ENCODE measurements at regions not wholly inside any gene's neighbourhood (a gene's known extent, or its start where the extent isn't known, plus 50 kb on each side); places are given as distances from the start of the nearest gene placed in this dataset.
"Not testable (repeated sequence)": the region's sequence is repeated elsewhere in the genome, so short reads cannot be mapped to it uniquely, and the experiment has no call there.

- FAIRE-seq (no peak), DNase-seq (ENCODE audit: insufficient read length, low spot score) (no peak)
Measured at GRCh38 chr2:103166456-103167324, 404.9 kb downstream of the TMEM182 start.

- DNase-seq (ENCODE audit: insufficient read length, low spot score): no peak
- FAIRE-seq: no peak
Measured at GRCh38 chr2:103167599-103167998, 405.8 kb downstream of the TMEM182 start.

GRCh38 chr2:103169861-103170260, 408.0 kb downstream of the TMEM182 start:
- DNase-seq (ENCODE audit: insufficient read length, low spot score) (no peak), FAIRE-seq (no peak)

GRCh38 chr2:103172821-103173220, 411.0 kb downstream of the TMEM182 start:
- no peak for FAIRE-seq
- no peak for DNase-seq (ENCODE audit: insufficient read length, low spot score)

- FAIRE-seq: no peak
Measured at GRCh38 chr2:103174711-103175110, 412.9 kb downstream of the TMEM182 start.

DNA sequence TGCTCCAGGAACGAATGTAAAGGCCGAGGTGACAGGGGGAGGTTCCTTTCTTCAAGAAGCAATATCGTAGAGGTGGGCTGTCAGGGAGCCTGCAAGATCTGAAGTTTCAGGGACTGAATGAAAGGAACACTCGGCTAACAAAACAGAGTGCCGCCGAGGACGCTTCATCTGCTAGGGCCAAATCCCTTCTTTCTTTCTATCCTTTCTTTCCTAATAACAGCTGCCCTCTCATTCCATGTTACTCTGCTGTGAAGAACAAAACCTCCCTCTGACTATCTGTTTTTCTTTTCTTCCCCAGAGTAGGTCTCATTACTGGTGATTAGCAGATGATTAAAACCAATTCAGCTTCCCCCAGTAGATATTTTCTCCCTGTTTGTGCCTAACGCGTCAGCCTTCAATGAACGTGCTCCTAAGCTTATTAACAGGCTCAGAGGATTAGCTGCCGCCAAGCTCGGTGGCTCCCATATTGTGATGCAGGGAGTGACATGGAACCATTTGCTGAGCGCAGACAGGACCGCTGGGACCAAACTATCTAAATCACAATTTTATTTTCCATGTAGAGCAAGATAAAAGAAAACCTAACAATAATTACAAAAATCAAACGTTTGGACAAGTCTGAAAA, 414.6 kb downstream of the TMEM182 start:
- DNase-seq (ENCODE audit: insufficient read length, low spot score): no peak
- no peak for FAIRE-seq

More at GRCh38 chr2:103174711-103175110, 412.9 kb downstream of the TMEM182 start:
- DNase-seq (ENCODE audit: insufficient read length, low spot score): no peak

- FAIRE-seq (no peak), DNase-seq (ENCODE audit: insufficient read length, low spot score) (no peak)
Measured at GRCh38 chr2:103179798-103180197, 418.0 kb downstream of the TMEM182 start.

- DNase-seq (ENCODE audit: insufficient read length, low spot score) (no peak), FAIRE-seq (no peak)
Measured at GRCh38 chr2:103183061-103183460, 421.2 kb downstream of the TMEM182 start.

- FAIRE-seq (no peak), DNase-seq (ENCODE audit: insufficient read length, low spot score) (no peak)
Measured at GRCh38 chr2:103196802-103197201, 435.0 kb downstream of the TMEM182 start.

GRCh38 chr2:103200774-103201173, 438.9 kb downstream of the TMEM182 start:
- DNase-seq (ENCODE audit: insufficient read length, low spot score); FAIRE-seq: not testable (repeated sequence)

DNA sequence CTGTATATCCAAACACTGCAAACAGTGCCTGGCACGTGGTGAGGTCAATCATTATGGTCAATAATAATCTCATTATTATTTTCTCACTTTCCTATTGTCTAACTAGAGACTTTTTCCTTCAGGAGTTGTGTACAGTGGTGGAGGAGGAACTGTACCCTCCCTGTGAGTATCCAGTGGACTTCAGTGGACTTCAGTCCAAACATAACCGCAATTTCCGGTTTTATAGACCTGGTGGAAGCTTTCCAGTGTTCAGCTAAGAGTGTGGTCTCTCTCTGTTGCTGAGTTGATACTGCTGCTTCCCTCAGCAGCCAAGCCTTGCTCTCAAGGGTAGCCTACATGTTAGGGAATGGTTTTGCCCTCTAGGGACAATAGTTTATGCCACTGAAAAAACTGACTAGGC, 447.1 kb downstream of the TMEM182 start:
- no peak for DNase-seq (ENCODE audit: insufficient read length, low spot score)

DNA sequence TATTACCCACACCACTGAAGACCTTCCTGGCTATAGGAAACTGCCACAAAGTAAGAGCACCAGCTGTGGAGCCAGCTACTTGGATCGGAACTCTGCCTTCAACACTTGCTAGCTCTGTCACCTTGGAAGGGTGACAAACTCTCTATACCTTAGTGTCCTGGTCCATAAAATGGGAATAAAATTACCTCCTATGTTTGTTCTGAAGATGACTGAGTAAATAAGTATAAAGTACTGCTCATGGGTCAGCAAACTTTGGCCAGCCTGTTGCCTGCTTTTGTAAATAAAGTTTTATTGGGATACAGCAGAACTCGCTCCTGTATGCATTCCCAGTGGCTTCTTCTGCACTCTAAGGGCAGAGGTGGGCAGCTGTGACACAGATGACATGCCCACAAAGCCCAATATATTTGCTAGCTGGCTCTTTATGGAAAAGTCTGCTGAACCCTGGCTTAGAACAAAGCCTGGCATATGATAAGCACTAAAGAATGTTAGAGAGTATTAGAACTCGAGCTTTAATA, 451.3 kb downstream of the TMEM182 start:
- no peak for FAIRE-seq
- no peak for DNase-seq (ENCODE audit: insufficient read length, low spot score)

More for the DNA sequence above, 447.1 kb downstream of the TMEM182 start:
- FAIRE-seq: no peak

DNA sequence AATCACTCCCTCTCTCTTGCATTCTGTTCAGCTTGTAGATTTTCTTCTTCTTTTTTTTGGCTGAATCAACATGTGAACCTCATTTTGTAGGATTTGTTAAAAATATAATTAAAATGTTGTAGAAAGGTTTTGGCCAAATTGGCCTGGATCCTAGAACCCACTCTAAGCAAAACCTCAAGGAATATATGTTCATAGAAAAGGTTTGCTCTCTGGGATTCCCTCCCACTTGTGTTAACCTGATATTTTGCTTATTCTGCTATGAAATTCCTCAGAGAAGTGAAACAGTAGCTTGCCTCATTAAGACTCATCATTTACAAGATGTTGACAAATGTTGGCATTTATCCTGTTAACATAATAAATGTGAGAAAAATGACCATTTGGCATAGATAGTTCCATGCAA, 456.7 kb downstream of the TMEM182 start:
- no peak for FAIRE-seq

GRCh38 chr2:103219398-103219797, 457.6 kb downstream of the TMEM182 start:
- no peak for FAIRE-seq
- DNase-seq (ENCODE audit: insufficient read length, low spot score): no peak

More for the DNA sequence above, 456.7 kb downstream of the TMEM182 start:
- no peak for DNase-seq (ENCODE audit: insufficient read length, low spot score)

DNA sequence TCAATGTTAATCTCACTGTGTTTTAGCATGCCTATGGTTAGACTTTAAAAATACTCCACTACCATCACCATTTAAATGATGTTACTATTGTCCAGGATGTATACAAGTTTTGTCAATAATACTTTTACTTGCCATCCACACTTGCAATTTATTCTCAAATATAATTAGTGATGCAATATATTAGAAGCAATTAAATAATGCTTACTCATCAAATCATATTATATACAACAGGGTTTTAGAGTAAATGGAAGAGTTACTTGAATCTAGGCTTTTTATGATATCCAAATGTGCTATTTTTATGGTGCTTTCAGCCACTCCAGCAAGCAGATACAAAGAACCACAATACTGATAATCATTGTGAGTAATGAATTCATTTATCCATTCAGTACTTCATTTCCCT, 461.1 kb downstream of the TMEM182 start:
- FAIRE-seq (no peak), DNase-seq (ENCODE audit: insufficient read length, low spot score) (no peak)

DNA sequence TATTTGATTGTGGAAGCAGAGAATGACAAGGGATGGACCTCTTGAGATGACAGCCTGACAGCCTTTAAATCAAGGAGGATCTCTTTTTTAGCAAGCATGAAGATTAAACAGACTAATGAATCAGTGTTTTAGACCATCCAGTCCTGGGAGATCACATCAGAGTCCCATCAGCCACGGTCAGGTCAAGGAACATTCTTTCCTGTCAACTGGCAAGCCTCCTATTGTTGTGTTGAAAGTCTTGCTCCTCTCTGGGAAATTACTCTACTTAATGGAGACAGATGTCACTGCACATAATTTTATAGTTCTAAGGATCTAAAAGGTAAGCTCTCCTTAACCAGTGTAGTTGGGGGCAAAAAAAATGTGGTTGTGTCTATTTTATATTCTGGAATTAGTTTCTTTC, 469.0 kb downstream of the TMEM182 start:
- no peak for DNase-seq (ENCODE audit: insufficient read length, low spot score)
- no peak for FAIRE-seq

DNA sequence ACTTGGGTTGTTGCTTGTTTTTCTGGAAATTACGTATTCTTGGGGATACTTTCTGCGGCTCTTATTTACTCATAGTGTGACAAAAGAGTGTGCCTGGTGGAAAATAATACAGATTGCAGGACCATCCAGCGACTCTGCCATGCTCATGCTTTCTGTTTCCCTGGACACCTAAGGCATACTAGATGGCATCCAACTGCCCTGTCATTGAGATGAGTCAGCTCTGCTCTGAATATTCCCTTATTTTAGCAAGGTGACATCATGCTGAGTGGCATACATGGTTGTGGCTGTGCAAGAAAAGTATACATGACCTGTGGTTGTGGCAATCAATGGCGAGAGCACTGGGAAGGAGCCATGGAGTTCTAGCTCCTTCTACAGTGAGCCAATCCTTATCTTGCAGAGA, 471.0 kb downstream of the TMEM182 start:
- FAIRE-seq (no peak), DNase-seq (ENCODE audit: insufficient read length, low spot score) (no peak)

- DNase-seq (ENCODE audit: insufficient read length, low spot score): no peak
- FAIRE-seq: no peak
Measured at GRCh38 chr2:103233691-103234090, 471.9 kb downstream of the TMEM182 start.

DNA sequence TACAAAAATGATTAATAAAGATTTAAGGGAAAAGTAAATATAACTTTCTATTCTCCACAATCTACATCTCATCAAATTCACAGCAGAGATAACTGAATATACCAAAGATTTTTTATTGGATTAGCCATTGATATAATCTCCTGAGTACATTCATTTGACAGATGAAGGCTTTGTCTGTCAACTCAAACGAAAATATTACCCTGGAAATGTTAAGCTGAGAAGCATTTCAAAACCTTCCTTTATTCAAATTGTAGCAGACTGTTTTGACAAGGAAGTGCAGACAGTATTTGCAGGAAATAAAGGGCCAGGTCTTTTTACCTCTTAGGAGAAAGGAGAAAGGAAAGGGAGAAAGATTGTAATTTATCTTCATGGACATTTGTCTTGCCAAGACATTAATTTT, 473.5 kb downstream of the TMEM182 start:
- DNase-seq (ENCODE audit: insufficient read length, low spot score) (no peak), FAIRE-seq (no peak)

DNA sequence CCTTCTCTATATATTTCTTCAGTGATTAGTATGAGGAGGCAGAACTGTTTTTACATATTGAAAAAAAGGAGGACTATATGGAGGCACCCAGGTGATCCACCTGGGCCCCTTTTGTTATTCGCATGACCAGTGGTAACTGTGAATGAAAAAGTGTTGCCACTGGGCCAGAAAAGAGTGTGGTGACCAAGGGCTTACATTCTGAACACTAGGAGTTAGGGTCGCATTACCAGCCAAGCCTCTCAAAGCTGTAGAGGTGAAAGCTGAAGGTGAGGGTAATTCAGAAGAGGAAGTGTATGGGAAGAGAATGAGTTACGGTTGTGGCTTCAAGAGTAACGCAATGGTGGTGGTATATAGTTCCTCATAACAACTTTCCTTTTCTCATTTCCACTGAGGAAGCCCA, 487.6 kb downstream of the TMEM182 start:
- FAIRE-seq: no peak
- DNase-seq (ENCODE audit: insufficient read length, low spot score): no peak

GRCh38 chr2:103252781-103253180, 490.9 kb downstream of the TMEM182 start:
- FAIRE-seq: no peak
- no peak for DNase-seq (ENCODE audit: insufficient read length, low spot score)

GRCh38 chr2:103254611-103255010, 492.8 kb downstream of the TMEM182 start:
- no peak for FAIRE-seq
- no peak for DNase-seq (ENCODE audit: insufficient read length, low spot score)
